GM12878 (cell line): ENCODE measurements at regions not wholly inside any gene's neighbourhood (a gene's known extent, or its start where the extent isn't known, plus 50 kb on each side); places are given as distances from the start of the nearest gene placed in this dataset.

Source experiments
- ATAC-seq: fragments of 200-7000 bp; cut with Tn5 transposase; 3 replicates; pipeline ENCODE4 v1.9.1; 2020; ENCODE audit warnings: mild to moderate bottlenecking, moderate library complexity
- BruUV-seq: library from RNA; stranded (reverse); fragments of 400-500 nt; replicated peaks from 2 replicates; lab custom pipeline; 2021; lab: Mats Ljungman, UMichigan
- CTCF ChIA-PET: fragments of 300-600 bp; sonication (Branson Sonifier 250); formaldehyde crosslinking; extraction: SDS; loops from one replicate; lab custom pipeline; 2021; ENCODE audit warnings: inconsistent platforms; lab: Yijun Ruan, JAX
- POLR2A ChIA-PET: fragments of 350-600 bp; formaldehyde crosslinking; extraction: SDS; loops from one replicate; lab custom pipeline; 2021; ENCODE audit warnings: inconsistent platforms; lab: Charles Lee
- RAD21 ChIA-PET: fragments of 300-600 bp; sonication (Branson Sonifier 250); formaldehyde crosslinking; loops from one replicate; lab custom pipeline; 2023; ENCODE audit warnings: antibody characterized with exemption; ENCODE audit not compliant: unreplicated experiment; lab: Charles Lee
- SMC1A ChIA-PET: fragments of 300-600 bp; sonication (Branson Sonifier 250); formaldehyde crosslinking; loops from one replicate; lab custom pipeline; 2023; ENCODE audit not compliant: unreplicated experiment, uncharacterized antibody; lab: Charles Lee
- DNase-seq: peaks from one replicate; pipeline ENCODE4 v3.0.0-alpha.2; 2011; ENCODE audit warnings: low read depth, low spot score
- FAIRE-seq: peaks from 3 replicates; lab custom pipeline; 2011; peaks lifted over from hg19 to GRCh38; lab: Jason Lieb, UNC
- H2AFZ ChIP-seq: 2 replicates; pipeline ENCODE4 v1.6.0; 2011; ENCODE audit warnings: low read depth, low read length, control low read depth; ENCODE audit not compliant: control insufficient read depth
- H3K27ac ChIP-seq: 2 replicates; pipeline ENCODE4 v1.5.1; 2011; ENCODE audit warnings: control low read depth; ENCODE audit not compliant: control insufficient read depth, insufficient read depth
- H3K27me3 ChIP-seq, 2 experiments: replicated peaks in 1 of 2; 2 replicates each; pipeline versions ENCODE4 v1.6.0 to v1.6.1; 2011; ENCODE audit warnings: low read length in 1 of 2; ENCODE audit not compliant: control insufficient read depth in 2 of 2, insufficient read depth in 2 of 2
- H3K36me3 ChIP-seq, 2 experiments: 2 replicates each; pipeline ENCODE4 v1.5.1; 2011; ENCODE audit warnings: low read length in 1 of 2; ENCODE audit not compliant: control insufficient read depth in 2 of 2, insufficient read depth in 2 of 2
- H3K4me1 ChIP-seq: 2 replicates; pipeline ENCODE4 v1.6.1; 2011; ENCODE audit warnings: mild to moderate bottlenecking, low read length, moderate library complexity, mixed read lengths; ENCODE audit not compliant: control insufficient read depth, insufficient read depth
- H3K4me2 ChIP-seq: 2 replicates; pipeline ENCODE4 v1.6.0; 2011; ENCODE audit warnings: control low read depth; ENCODE audit not compliant: control insufficient read depth, insufficient read depth
- H3K4me3 ChIP-seq: fragments of 200-600 bp; sonication (generic); 2 replicates; pipeline ENCODE4 v1.5.1; 2016
- H3K79me2 ChIP-seq: 2 replicates; pipeline ENCODE4 v1.6.0; 2011; ENCODE audit warnings: low read length; ENCODE audit not compliant: control insufficient read depth, insufficient read depth
- H3K9ac ChIP-seq: 2 replicates; pipeline ENCODE4 v1.8.0; 2011; ENCODE audit warnings: low read length, control low read depth, mixed read lengths; ENCODE audit not compliant: control insufficient read depth, insufficient read depth
- H3K9me3 ChIP-seq: replicated peaks from 3 replicates; pipeline ENCODE4 v1.5.1; 2011; ENCODE audit warnings: mild to moderate bottlenecking, low read length; ENCODE audit not compliant: control insufficient read depth, insufficient read depth
- H4K20me1 ChIP-seq: 2 replicates; pipeline ENCODE4 v1.6.0; 2011; ENCODE audit not compliant: control insufficient read depth, insufficient read depth
- CBFB ChIP-seq: IDR thresholded peaks from 2 replicates; pipeline ENCODE4 v1.6.1; 2016; ENCODE audit warnings: antibody characterized with exemption, low read depth
- CEBPZ ChIP-seq: fragments of 150-350 bp; IDR thresholded peaks from 2 replicates; pipeline ENCODE4 v1.6.1; 2016; ENCODE audit warnings: low read depth, low read length
- E2F4 ChIP-seq: IDR thresholded peaks from 2 replicates; pipeline ENCODE4 v1.6.1; 2012; ENCODE audit warnings: low read depth, low read length, improper control_type of control experiment
- GATAD2B ChIP-seq: fragments of 450-650 bp; conservative IDR thresholded peaks from 2 replicates; pipeline ENCODE4 v1.6.1; 2017; ENCODE audit warnings: low read depth, mild to moderate bottlenecking, moderate library complexity
- IKZF2 ChIP-seq, 2 experiments: fragments of 450-650 bp; IDR thresholded peaks; 2 replicates each; pipeline ENCODE4 v1.6.1; 2017; ENCODE audit warnings: mild to moderate bottlenecking in 2 of 2, moderate library complexity in 2 of 2
- MYB ChIP-seq: fragments of 150-350 bp; IDR thresholded peaks from 2 replicates; pipeline ENCODE4 v1.6.1; 2014; ENCODE audit warnings: mild to moderate bottlenecking, low read depth, low read length, borderline replicate concordance
- NFIC ChIP-seq: IDR thresholded peaks from 2 replicates; pipeline ENCODE4 v1.6.1; 2012; ENCODE audit warnings: low read depth, mild to moderate bottlenecking, inconsistent platforms, low read length, moderate library complexity
- NR2F1 ChIP-seq: fragments of 450-650 bp; conservative IDR thresholded peaks from 2 replicates; pipeline ENCODE4 v1.6.1; 2017; ENCODE audit warnings: mild to moderate bottlenecking
- RBBP5 ChIP-seq: fragments of 200-600 bp; sonication (generic); conservative IDR thresholded peaks from 2 replicates; pipeline ENCODE4 v1.6.1; 2016
- RELA ChIP-seq: fragments of 450-650 bp; IDR thresholded peaks from 2 replicates; pipeline ENCODE4 v1.8.0; 2014; ENCODE audit warnings: borderline replicate concordance; ENCODE audit not compliant: partially characterized antibody
- RFX5 ChIP-seq: IDR thresholded peaks from 2 replicates; pipeline ENCODE4 v1.6.1; 2011; ENCODE audit warnings: low read depth, low read length, improper control_type of control experiment
- SMARCA5 ChIP-seq: fragments of 450-650 bp; IDR thresholded peaks from 2 replicates; pipeline ENCODE4 v1.6.1; 2017; ENCODE audit warnings: mild to moderate bottlenecking
- SPI1 ChIP-seq: IDR thresholded peaks from 2 replicates; pipeline ENCODE4 v1.6.1; 2011; ENCODE audit warnings: low read depth, mild to moderate bottlenecking, low read length, moderate library complexity, borderline replicate concordance; ENCODE audit not compliant: insufficient read depth
- STAT1 ChIP-seq: fragments of 450-650 bp; conservative IDR thresholded peaks from 2 replicates; pipeline ENCODE4 v1.6.1; 2014; ENCODE audit warnings: antibody characterized with exemption, mild to moderate bottlenecking
- SUZ12 ChIP-seq: fragments of 200-600 bp; sonication (generic); IDR thresholded peaks from one replicate; pipeline ENCODE4 v1.6.1; 2018; ENCODE audit warnings: antibody characterized with exemption, mild to moderate bottlenecking; ENCODE audit not compliant: unreplicated experiment
- TBL1XR1 ChIP-seq: IDR thresholded peaks from 2 replicates; pipeline ENCODE4 v1.6.1; 2012; ENCODE audit warnings: low read depth, low read length, improper control_type of control experiment
- WGBS: methylation state at CpG from one replicate; pipeline ENCODE4 v1.1.6; 2016; ENCODE audit warnings: low lambda C conversion rate; ENCODE audit not compliant: insufficient replicate concordance, insufficient coverage; ENCODE audit errors: missing lambda C conversion rate; 5-methylcytosine and 5-hydroxymethylcytosine counted together
- in situ Hi-C: fragments of 300-500 bp; cut with MboI; formaldehyde crosslinking; loops from 9 replicates; pipeline ENCODE4 v1.14.3; 2018; ENCODE audit warnings: mixed read lengths
- intact Hi-C: fragments of 100-400 bp; cut with micrococcal nuclease; formaldehyde crosslinking; loops from one replicate; pipeline ENCODE4 v1.14.2; 2022; ENCODE audit not compliant: unreplicated experiment

- TF ChIP-seq SMARCA5 = no peak
- TF ChIP-seq, all 136 proteins: peak for 0
Measured at GRCh38 chr15:88716543-88717381, 77.9 kb downstream of the ISG20 start (continued).

- Histone ChIP-seq H3K27ac (no peak overlapping the region), H4K20me1 (no peaks in the 10 kb centered on the region), H3K27me3 (no peaks in the 10 kb centered on the region; a peak in 1 of 4 replicates), H3K36me3 (no peaks in the 10 kb centered on the region), H3K9me3 (no peaks in the 10 kb centered on the region), H2AFZ (no peak overlapping the region), H3K4me2 (no peak overlapping the region), H3K9ac (no peak overlapping the region), H3K79me2 (no peaks in the 10 kb centered on the region), H3K4me3 (no peak overlapping the region), H3K4me1 (no peaks in the 10 kb centered on the region)
- FAIRE-seq = no peak
- in situ Hi-C loops = no loop called here
- CTCF ChIA-PET = no interaction called here
- SMC1A ChIA-PET = no interaction called here
- no peak for ATAC-seq
- RAD21 ChIA-PET = interaction anchor here (1.1 kb wide), 1 partner anchor 94 kb away, joined by 3 read pairs; no protein-coding TSS in a partner anchor
- DNase-seq = no peak
- WGBS = 26% methylated on average over 13 of the region's 13 CpGs
- POLR2A ChIA-PET = no interaction called here
- no TSS peak for BruUV-seq
- intact Hi-C loops = no loop called here
- TF ChIP-seq STAT1 (no peak), IKZF2 (IDR thresholded peaks at IDR 0.05) (no peak), SUZ12 (no peak), MYB (no peak), E2F4 (no peak), GATAD2B (no peak), RBBP5 (no peak), RFX5 (no peak), NR2F1 (no peak), CEBPZ (no peak), SPI1 (no peak), CBFB (no peak), NFIC (no peak), TBL1XR1 (no peak), RELA (no peak)
Measured at GRCh38 chr15:88717382-88718031, 78.7 kb downstream of the ISG20 start.
